GM21619 (cell line): ENCODE measurements at regions not wholly inside any gene's neighbourhood (a gene's known extent, or its start where the extent isn't known, plus 50 kb on each side); places are given as distances from the start of the nearest gene placed in this dataset.
"Not testable (repeated sequence)": the region's sequence is repeated elsewhere in the genome, so short reads cannot be mapped to it uniquely, and the experiment has no call there.

ENCODE experiments used
- ATAC-seq: cut with Tn5 transposase; IDR thresholded peaks from one replicate; pipeline ENCODE4 v1.9.1; 2021; ENCODE audit not compliant: unreplicated experiment

DNA sequence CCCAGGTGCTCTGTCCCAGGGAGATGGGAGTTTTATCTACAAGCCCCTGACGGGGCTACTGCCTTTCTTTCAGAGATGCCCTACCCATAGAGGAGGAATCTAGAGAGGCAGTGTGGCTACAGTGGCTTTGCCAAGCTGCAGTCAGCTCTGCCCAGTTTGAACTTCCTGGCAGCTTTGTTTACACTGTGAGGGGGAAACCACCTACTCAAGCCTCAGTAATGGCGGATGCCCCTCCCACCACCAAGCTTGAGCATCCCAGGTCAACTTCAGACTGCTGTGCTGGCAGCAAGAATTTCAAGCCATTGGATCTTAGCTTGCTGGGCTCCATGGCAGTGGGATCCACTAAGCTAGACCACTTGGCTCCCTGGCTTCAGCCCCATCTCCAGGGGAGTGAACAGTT is 53.1 kb upstream of the TMEM252 start:
- ATAC-seq: not testable (repeated sequence)

DNA sequence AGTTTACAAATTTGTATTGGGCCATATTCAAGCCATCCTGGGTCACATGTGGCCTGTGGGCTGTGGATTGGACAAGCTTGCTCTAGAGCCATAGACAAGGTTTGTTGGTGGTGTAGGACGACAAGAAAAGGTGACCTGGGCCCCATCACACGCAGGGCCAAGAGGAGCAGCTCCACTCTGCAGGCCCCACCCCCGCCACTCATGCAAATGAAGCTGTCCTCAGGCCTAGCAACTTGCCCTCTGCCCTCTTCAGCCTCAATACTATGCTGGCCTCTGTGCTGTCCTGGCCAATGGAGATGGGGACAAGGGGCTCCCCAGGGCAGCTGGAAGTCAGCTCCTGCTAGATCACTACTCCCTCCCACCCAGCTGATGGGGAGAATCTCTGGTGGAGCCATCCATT is 55.2 kb upstream of the TMEM252 start:
- ATAC-seq: no peak

DNA sequence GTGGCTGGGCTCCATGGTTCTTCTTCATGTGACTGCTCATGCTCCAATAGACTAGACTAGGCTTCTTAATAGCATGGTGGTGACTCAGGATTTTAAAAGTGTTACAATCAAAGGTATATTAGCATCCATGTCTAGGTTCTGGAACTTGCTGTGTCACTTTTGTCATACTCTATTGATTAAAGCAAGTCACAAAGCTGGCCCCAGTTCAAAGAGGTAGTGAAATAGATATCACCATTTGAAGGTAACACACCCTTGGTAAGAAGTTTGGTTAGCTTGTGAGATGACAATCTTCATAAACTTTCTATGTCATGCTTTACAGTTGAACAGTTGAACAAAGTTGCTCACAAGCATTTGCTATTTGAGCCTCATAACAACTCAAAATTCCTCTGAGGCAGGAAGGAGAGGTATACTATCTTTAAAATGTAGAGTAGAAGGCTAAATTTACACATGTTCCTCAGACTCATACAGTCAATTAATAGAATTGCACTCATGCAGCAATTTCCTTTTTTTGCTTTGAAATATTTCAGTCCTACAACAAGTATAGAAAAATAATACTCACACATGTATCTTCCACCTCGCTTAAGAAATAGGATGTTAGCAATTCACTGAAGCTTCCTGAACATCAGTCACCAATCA is 56.8 kb upstream of the TMEM252 start:
- ATAC-seq: no peak

DNA sequence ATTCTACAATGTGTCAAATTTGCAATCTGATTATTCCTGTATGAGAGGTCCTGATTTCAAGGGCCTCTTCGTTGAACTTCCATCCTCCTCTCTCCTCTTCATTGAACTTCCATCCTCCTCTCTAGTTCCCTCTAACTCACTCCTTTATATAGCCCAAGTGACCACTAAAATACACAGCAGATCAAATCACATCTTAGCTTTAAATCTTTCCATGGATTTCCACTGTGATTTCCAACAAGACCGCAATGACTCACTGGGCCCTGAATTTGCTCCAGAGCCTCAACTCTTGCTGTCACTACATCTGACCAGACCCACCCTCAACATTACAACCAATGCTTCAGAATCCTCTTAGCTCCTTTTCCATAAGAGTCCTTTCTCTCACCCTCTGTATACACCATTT is 59.1 kb upstream of the TMEM252 start:
- ATAC-seq: no peak

DNA sequence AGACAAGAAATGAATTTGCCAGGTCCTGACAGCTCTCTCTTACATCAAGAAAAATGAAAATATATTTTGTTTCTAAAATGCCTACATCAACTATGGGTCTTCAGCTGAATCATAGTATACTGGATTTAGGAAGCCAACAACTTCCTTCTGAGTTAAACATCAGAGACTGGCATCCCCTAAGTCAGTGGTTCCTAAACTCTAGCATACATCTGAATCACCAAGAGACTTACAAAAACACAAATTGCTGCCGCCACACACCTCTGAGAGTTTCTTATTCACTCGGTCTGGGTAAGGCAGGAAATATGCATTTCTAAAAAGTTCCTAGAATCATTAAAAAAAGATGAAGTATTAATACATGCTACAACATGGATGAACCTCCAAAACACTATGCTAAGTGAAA is 60.4 kb upstream of the TMEM252 start:
- no peak for ATAC-seq

DNA sequence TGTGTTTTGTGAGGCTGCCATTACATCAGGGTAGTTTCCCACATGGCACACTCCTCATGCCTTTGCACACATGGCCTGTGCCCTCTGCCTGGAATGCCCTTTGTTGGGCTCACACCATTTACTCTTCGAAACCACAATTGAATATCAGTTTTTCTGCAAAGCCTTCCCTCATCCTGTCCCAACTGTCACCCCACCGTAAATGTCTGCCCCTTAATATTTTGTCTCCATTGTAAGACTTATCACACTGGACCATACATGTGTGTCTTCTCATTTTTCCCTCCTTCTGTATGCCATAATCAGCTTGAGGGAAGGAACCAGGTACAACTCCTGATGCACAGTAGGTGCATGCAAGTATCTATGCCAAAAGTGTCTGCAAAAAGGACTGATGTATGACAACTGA is 62.7 kb upstream of the TMEM252 start:
- no peak for ATAC-seq

DNA sequence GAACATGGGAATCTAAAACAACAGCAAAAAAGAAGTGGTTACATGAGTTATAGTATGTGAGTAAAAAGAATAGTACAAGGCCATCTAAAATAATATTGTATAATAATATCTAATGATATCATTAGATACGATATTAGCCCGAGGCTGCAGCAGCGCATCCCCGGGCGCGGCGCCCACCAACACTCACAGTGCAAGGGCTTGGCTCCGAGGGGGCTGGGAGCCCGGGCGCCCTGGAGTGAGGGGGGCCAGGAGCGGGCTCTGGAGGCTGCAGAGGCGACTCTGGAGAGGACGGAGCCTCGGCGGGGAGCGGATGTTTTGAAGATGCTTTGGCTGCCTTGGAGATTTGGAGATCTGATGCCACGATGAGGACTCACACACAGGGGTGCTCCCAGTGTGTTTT is 68.1 kb upstream of the TMEM252 start:
- no peak for ATAC-seq

DNA sequence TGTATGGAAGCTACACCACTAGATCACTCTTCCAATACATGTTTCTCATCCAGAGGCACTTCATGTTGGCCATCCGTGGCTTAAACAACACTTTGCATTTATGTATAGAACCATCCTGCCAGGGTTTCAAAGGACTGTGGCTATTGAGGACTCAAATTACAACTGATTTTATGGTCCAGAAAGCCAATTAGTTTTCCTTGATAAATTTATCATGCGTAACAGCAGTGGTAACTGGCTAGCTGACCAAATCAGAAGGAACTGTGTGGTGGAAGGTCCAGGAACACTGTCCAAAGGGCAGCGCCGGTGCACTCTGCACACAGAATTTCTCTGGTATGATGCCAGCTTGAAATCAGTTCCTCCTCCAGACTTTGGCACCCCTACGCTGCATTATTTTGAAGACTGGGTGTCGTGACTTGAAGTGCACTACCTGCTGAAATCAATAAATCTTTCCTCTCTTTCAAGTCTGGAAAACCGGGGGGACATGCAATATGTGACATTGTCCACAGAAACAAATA is 69.3 kb upstream of the TMEM252 start:
- ATAC-seq: no peak

DNA sequence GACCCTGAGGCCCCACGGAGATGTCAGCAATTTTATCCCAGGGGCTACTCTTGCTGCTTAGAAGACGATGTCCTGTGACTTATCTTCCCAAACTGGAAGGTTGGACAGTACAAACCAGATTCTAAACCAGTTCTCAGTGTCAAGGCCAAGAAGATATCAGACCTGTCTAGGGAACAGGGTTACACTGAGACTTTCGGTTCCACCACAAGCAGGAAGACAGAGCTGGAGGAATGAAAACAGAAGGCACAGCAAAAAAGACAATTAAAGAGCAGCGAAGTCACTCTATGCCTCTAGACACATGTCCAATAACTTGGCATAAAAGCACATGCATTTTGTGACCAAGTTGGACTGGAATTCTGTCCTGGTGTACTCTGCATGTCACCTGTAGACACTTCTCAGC is 73.4 kb upstream of the TMEM252 start:
- ATAC-seq: no peak

DNA sequence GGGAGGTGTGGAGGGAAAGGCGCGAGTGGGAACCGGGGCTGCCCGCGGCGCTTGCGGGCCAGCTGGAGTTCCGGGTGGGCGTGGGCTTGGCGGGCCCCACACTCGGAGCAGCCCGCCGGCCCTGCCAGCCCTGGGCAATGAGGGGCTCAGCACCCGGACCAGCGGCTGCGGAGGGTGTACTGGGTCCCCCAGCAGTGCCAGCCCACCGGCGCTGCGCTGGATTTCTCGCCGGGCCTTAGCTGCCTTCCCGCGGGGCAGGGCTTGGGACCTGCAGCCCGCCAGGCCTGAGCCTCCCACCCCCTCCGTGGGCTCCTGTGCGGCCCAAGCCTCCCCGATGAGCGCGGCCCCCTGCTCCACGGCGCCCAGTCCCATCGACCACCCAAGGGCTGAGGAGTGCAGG is 76.3 kb upstream of the TMEM252 start:
- ATAC-seq: not testable (repeated sequence)

DNA sequence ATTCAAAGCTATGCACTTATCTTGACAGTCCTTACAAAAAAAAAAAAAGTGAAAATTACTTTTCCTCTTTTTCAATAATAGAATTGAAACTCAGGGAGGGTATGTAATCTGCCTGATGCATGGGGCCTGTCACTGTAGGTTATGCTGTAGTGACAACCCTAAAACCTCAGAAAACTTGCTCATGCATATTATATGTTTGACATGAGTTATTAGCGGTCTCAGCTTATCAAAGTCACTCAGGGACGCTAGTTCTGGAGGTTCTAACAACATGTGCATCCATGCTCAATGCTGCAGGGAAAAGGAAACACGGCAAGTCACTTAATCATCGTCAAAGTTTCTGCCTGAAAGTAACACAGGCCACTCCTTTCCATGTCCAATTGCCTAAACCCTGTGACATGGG is 78.4 kb upstream of the TMEM252 start:
- ATAC-seq: no peak

DNA sequence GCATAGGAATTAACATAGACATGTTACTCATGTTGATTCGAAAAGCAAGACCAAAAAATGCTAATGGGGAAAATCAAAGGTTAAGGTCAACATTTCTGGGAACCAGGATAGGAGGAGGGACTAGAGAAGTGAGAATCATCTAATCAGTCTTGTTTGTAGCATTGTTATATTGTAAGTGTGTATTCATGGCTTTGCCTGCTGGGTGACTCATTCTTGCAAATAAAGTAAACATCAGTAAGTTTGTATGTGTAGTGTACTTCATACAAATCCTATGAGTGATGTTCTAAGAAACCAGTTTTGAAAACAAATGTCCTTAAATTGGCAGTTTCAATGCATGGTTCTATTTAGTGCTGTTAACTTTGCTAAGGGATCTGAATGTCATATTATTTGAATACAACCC is 79.0 kb upstream of the TMEM252 start:
- ATAC-seq: no peak

DNA sequence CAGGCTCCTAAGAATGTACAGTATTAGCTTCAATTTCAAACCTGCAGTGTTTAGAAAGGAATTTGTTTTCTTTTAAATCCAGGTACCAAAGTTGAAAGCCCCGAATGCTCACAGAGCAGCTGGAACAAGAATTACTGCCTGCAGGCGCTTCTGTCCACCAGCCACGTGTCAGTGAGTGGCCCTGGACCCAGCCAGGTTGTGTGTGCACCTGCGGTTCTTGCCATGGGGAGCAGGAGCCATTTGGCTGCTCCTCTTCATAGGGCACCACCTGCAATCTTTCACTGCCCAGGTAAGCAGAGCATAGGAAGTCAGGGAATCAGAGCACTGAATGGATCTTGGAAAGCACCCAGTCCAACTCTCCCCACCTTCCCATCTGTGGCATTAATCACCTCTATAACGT is 79.5 kb upstream of the PIP5K1B start:
- ATAC-seq: no peak

DNA sequence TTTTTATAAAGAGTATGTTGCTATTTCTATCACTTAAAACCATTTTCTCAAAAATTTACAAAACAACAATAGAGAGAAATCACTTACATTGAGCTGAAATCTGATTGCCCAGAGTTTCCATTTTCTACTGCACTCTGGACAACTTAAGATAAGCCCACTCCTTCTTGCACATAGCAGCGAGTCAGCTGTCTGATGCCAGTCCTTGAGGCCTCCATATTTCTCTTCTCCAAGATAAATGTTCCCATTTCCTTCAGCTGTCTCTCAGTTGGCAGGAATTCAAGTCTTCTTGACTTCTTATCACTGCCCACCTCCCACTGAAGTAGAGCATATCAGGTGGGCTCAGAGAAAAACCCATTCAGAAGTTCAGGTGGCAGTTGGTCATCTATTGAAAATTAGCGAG is 78.5 kb upstream of the PIP5K1B start:
- ATAC-seq: no peak

DNA sequence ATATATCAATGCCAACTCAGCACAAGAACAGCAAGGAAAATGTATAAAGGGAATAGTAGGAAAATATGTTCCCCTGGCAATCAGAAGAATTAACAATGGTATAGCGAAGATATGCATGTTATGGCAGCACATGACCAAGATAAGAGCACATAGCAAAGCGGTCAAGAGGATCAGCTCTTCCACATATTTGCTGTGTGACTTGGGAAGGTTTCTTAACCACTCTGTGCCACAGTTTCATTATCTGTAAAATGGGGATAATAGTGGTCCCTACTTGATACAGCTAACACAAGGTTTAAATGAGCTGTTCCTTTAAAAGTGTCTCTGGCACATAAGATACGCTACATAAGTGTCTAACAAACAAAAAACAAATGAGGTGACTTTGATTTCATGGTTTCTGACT is 77.9 kb upstream of the PIP5K1B start:
- no peak for ATAC-seq

DNA sequence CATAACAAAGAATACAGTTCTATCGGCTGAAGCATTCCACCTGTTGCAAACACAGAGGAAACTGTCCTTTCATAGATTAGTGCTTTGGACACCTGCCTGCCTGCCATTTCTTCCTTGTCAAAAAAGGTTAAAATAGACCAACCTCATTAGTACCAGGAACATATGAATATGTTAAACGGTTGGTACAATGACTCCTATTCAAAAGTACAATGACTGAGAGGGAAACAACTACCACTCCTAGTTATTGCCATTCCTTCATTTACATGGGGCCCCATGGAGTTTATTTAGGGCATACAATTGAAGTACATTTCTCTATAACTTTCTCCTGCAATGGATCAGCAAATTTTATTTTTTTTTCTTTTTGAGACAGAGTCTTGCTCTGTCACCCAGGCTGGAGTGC is 77.4 kb upstream of the PIP5K1B start:
- no peak for ATAC-seq

DNA sequence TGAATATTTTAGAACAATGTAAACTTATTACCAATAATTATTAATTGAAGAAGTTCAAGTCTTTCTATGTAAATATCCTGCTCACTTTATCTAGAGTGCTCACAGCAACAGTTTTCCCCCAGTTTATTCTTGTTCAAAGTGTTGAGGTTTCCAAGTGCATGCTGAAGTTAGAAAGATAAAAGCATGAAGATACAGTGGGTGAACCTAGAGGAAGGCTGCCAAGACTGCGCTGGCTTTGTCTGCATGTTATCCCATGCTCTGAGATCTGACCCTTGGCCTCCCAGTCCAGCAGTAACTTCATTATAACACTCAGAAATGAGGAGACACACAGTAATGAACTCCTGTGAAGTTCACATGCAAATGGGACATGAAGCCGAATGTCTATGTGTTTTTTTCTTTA is 76.0 kb upstream of the PIP5K1B start:
- ATAC-seq: no peak

DNA sequence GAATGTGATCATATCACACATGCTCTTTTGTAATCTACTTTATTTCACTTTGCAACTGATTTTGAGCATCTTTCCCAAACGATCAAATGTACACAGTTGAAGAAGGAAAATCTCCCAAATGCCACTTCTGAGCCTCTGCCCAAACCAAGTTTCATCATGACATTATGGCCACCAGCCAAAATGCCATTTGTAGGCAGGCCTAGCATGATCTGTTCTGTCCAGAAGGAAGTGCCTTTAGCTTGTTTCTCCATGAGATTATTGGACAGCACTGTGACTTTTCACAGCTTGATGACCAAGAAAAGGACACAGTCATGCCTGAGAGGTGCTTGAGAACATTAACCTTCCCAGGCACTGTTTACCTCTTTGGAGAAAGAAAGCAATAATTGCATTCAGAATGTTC is 73.2 kb upstream of the PIP5K1B start:
- ATAC-seq: no peak

DNA sequence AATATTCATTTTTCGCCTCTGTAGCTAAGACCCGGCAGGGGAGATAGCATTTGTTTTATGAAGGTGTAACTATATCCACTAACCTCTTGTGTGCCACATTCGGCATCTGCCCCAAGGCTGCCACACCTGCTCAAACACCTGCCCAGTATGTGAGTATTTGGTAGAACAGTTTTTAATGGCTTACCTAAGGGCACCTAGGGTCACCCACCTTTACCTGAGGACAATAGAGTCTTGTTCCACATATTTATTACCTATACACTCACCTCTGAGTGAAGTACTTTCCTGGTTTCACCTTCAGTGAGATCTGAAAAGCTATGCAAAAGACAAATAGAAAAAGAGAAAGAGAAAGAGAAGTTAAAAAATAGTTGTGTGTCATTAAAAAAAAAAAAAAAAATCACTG is 68.0 kb upstream of the PIP5K1B start:
- no peak for ATAC-seq

DNA sequence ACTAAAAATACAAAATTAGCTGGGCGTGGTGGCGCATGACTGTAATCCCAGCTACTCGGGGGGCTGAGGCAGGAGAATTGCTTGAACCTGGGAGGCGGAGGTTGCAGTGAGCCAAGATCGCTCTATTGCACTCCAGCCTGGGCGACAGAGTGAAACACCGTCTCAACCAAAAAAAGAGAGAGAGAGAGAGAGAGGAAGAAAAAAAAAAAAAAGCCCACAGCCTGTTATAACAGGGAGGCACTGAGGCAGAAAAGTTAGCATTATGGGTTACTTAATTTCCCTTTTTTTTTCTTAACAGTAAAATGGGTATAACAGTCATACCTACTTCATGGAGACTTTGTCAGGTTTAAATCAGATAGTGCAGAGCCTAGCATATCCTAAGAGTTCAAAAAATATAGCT is 65.8 kb upstream of the PIP5K1B start:
- not testable (repeated sequence) for ATAC-seq

DNA sequence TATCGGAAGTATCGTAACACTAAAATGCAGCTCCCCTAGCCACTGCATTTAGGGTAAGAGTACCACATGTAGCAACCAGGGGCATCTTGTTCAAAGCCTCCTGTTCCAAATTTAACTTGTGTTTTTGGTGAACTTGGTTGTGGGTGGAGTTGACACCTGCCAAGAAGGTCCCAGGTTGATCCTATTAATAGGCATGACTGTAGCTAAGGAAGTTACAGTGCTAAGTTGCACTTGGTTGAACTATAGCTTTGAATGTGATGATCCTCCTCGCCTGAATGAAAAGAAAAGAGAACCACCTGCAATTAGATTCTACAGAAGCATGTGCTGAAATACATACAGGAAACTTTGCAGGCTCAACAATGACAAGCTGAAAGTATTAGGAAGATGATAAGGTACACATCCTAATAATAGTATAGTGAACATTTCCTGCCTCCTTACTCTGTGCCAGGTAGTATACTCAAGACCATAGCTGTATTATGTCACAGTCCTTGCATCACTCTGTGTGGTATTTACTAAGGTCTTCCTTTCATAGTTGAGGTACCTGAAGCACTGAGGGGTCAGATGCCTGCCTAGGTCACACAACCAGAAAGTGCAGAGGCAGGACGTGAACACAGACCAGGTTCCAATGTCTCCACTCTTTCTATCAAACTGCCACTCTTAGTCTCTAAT is 64.5 kb upstream of the PIP5K1B start:
- peak; percentile 32 for ATAC-seq

DNA sequence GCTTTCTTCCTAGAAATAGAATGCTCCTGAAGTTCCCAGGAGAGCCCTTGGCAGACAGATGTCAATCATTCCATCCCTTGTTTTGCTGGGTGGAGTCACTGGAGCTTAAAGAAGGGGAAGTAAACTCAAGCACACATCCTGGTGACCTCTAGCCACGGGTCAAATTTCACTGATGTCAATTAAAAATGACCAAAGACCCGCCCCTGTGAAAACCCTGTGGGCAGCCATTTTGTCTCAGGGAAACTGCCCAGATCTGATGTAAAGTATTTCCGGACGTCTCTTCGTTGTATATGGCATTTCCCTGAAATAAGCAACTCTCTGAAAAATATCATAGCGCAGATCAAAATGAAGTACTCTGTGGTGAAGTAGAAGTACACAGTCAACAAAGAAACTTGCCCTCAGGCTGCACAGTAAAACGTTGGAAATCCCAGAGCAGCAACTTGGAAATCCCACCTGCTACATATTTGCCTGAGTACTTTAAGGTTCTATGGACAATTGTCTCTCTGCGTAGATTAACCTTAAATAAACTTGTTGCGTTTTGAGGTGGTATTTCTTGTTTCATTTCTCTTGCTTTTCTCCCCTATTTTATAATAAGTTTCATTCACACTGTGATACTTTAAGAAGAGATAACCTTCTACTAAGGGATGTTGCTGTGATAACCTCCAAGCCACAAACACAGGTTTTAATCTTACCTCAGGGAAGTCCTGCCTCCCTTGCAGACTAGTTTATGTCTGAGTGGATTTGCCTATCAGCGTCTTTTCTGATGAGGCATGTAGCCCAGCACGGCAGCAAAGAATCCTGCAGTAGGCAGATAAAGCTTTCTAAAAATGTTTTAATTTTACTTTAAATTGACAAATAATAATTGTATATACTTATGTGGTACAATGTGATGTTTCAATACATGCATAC is 60.9 kb upstream of the PIP5K1B start:
- ATAC-seq: peak; percentile 51
